ENCODE measurements at regions not wholly inside any gene's neighbourhood (a gene's known extent, or its start where the extent isn't known, plus 50 kb on each side); places are given as distances from the start of the nearest gene placed in this dataset.

- TF ChIP-seq CTCF (IDR thresholded peaks at IDR 0.05; ENCODE audit: extremely low read depth, missing control alignments) = no peak
- DNase-seq (ENCODE audit: low spot score) = no peak
Measured at GRCh38 chr10:109457302-109457638, 466.0 kb downstream of the XPNPEP1 start.

GRCh38 chr10:109456566-109457301 is 466.6 kb downstream of the XPNPEP1 start:
- DNase-seq (ENCODE audit: low spot score) = peak; percentile 14

GRCh38 chr10:109454691-109455090 is 468.6 kb downstream of the XPNPEP1 start:
- no peak for TF ChIP-seq CTCF (IDR thresholded peaks at IDR 0.05; ENCODE audit: extremely low read depth, missing control alignments)
- peak; percentile 13 for DNase-seq (ENCODE audit: low spot score)

More at GRCh38 chr10:109456566-109457301, 466.6 kb downstream of the XPNPEP1 start:
- TF ChIP-seq CTCF (IDR thresholded peaks at IDR 0.05; ENCODE audit: extremely low read depth, missing control alignments) = no peak

DNA sequence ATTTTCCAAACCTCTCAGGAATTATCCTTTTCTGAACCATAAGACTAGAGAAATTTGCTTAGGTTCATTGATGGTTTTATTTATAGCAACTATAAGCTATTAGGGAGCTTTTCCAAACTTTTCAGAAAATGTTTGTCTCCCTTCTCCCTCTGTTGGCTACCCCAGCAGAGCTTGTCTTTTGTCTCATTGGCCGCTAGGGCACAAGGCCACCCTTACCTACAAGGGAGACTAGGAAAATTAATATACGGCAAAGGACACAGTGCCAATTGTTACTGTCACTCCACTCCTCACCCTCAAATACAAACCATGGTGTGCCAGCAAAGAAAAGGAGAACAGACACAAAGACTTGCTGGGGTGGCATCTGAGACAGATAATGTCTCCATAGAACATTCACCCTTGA is 471.4 kb downstream of the XPNPEP1 start:
- no peak for DNase-seq (ENCODE audit: low spot score)
- TF ChIP-seq CTCF (IDR thresholded peaks at IDR 0.05; ENCODE audit: extremely low read depth, missing control alignments) = no peak

DNA sequence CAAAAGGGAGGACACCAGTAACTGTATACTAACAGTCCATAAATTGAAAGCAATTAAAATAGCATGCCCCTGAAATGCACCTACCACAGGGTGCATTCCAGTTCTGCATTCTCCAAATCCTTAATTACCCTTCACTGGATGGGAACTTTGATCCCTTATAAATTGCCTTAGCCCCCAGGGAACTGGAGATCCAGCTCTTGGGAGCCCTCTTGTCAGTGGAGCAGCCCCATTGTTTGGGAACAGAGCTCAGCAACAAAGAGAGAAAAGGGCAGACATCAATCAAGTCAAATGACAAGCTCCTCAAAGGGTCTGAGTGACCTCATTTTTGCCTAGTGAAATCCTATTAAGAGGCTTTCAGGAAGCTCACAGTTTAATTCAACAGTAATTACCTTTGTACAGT is 472.6 kb downstream of the XPNPEP1 start:
- no peak for TF ChIP-seq CTCF (IDR thresholded peaks at IDR 0.05; ENCODE audit: extremely low read depth, missing control alignments)
- no peak for DNase-seq (ENCODE audit: low spot score)

DNA sequence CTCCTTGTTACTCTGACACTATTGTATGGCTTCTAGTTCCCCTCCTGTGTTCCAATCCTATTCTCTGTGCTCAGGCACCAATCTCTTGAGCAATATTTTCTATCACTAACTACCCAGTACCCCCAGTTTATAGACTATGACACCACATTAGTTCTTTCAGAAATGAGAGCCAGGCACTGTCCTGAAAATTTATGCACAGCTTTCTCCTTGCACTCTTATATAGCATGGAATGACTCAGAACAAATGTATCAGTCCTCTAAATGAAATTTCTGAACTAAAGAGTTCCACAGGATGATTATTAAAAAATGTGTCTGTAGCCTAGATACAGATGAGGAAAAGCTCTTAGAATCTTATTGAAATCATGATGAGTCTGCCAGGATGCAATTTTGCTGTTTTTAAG is 489.9 kb downstream of the XPNPEP1 start:
- no peak for DNase-seq (ENCODE audit: low spot score)
- no peak for TF ChIP-seq CTCF (IDR thresholded peaks at IDR 0.05; ENCODE audit: extremely low read depth, missing control alignments)

- no peak for DNase-seq (ENCODE audit: low spot score)
- TF ChIP-seq CTCF (IDR thresholded peaks at IDR 0.05; ENCODE audit: extremely low read depth, missing control alignments) = no peak
Measured at GRCh38 chr10:109432281-109432680, 491.0 kb downstream of the XPNPEP1 start.

Measured in GM20000 (cell line).